Brain microvascular endothelial cell (primary cell): ENCODE measurements at regions not wholly inside any gene's neighbourhood (a gene's known extent, or its start where the extent isn't known, plus 50 kb on each side); places are given as distances from the start of the nearest gene placed in this dataset.

Experiments
- DNase-seq: peaks from one replicate; pipeline ENCODE4 v3.0.0-alpha.2; 2020
- H3K27ac ChIP-seq: fragments of 250-450 bp; sonication (Bioruptor Pico); 2 replicates; pipeline ENCODE4 v1.5.1; 2020; ENCODE audit warnings: mild to moderate bottlenecking, moderate library complexity
- H3K27me3 ChIP-seq: fragments of 250-450 bp; sonication (Bioruptor Pico); replicated peaks from 2 replicates; pipeline ENCODE4 v1.5.1; 2020; ENCODE audit warnings: mild to moderate bottlenecking
- H3K36me3 ChIP-seq: fragments of 250-450 bp; sonication (Bioruptor Pico); replicated peaks from 2 replicates; pipeline ENCODE4 v1.5.1; 2020; ENCODE audit warnings: mild to moderate bottlenecking
- H3K4me3 ChIP-seq: 2 replicates; pipeline ENCODE4 v1.5.1; 2011; ENCODE audit warnings: low read depth, mild to moderate bottlenecking, control low read depth, low read length, moderate library complexity
- CTCF ChIP-seq: IDR thresholded peaks from 2 replicates; pipeline ENCODE4 v1.5.1; 2011; ENCODE audit warnings: low read depth, mild to moderate bottlenecking, moderate library complexity, low read length, control low read depth, inconsistent platforms; ENCODE audit errors: missing control alignments
- in situ Hi-C: cut with HindIII; loops from 2 replicates; pipeline ENCODE4 v1.10.0; 2017; ENCODE audit warnings: low sequenced_read_pairs, low pct_ligation_motif_present

GRCh38 chr5:165104611-165105010 lies 1599.2 kb downstream of the MAT2B start:
- TF ChIP-seq CTCF = no peak
- no peak overlapping the region for H3K4me3 ChIP-seq
- no peak for DNase-seq
- in situ Hi-C loops = no loop called here
- no peak overlapping the region for H3K27ac ChIP-seq
- no peaks in the 10 kb centered on the region for H3K36me3 ChIP-seq
- H3K27me3 ChIP-seq = no peaks in the 10 kb centered on the region

- in situ Hi-C loops = no loop called here
- H3K36me3 ChIP-seq = no peaks in the 10 kb centered on the region
- TF ChIP-seq CTCF = no peak
- no peaks in the 10 kb centered on the region for H3K27me3 ChIP-seq
- DNase-seq = no peak
- H3K27ac ChIP-seq = no peak overlapping the region
- no peak overlapping the region for H3K4me3 ChIP-seq
Measured at GRCh38 chr5:165108809-165109208, 1603.4 kb downstream of the MAT2B start.

- TF ChIP-seq CTCF = no peak
- Histone ChIP-seq H3K27ac (no peak overlapping the region), H3K36me3 (no peaks in the 10 kb centered on the region), H3K27me3 (no peaks in the 10 kb centered on the region), H3K4me3 (no peak overlapping the region)
- in situ Hi-C loops = no loop called here
- DNase-seq = no peak
Measured at GRCh38 chr5:165119175-165119574, 1613.8 kb downstream of the MAT2B start.

- no peak overlapping the region for H3K27ac ChIP-seq
- no peak overlapping the region for H3K4me3 ChIP-seq
- no peak for TF ChIP-seq CTCF
- H3K36me3 ChIP-seq = no peaks in the 10 kb centered on the region
- no peaks in the 10 kb centered on the region for H3K27me3 ChIP-seq
- in situ Hi-C loops = no loop called here
- DNase-seq = no peak
Measured at GRCh38 chr5:165126598-165126997, 1621.2 kb downstream of the MAT2B start.

GRCh38 chr5:165127941-165128340 lies 1622.5 kb downstream of the MAT2B start:
- Histone ChIP-seq H3K27me3 (no peaks in the 10 kb centered on the region), H3K4me3 (no peak overlapping the region), H3K27ac (no peak overlapping the region), H3K36me3 (no peaks in the 10 kb centered on the region)
- no peak for DNase-seq
- in situ Hi-C loops = no loop called here
- no peak for TF ChIP-seq CTCF

- in situ Hi-C loops = no loop called here
- TF ChIP-seq CTCF = no peak
- H3K36me3 ChIP-seq = no peaks in the 10 kb centered on the region
- no peak for DNase-seq
- no peak overlapping the region for H3K27ac ChIP-seq
- no peak overlapping the region for H3K4me3 ChIP-seq
- H3K27me3 ChIP-seq = no peaks in the 10 kb centered on the region
Measured at GRCh38 chr5:165130656-165131055, 1625.2 kb downstream of the MAT2B start.
